ENCODE measurements at regions not wholly inside any gene's neighbourhood (a gene's known extent, or its start where the extent isn't known, plus 50 kb on each side); places are given as distances from the start of the nearest gene placed in this dataset.

- no peak for TF ChIP-seq CTCF (optimal IDR thresholded peaks at IDR 0.05 in 1 of 3, IDR thresholded peaks at IDR 0.05 in 1 of 3, conservative IDR thresholded peaks at IDR 0.05 in 1 of 3; ENCODE audit: extremely low read depth in 1 of 3, insufficient read depth in 2 of 3, low read length in 3 of 3)
- no peak for TF ChIP-seq EZH2 (IDR thresholded peaks at IDR 0.05; ENCODE audit: low read length)
Observed at GRCh38 chr10:62651341-62651740, 153.2 kb upstream of the ADO start.
